Fibroblast of skin of scalp (primary cell): ENCODE measurements at regions not wholly inside any gene's neighbourhood (a gene's known extent, or its start where the extent isn't known, plus 50 kb on each side); places are given as distances from the start of the nearest gene placed in this dataset.
A peak's percentile ranks its signal among the peaks of the same experiment; 100 is the strongest.

Experiments
- DNase-seq: peaks from one replicate; pipeline ENCODE4 v3.0.0-alpha.2; 2013

- DNase-seq, result peak; percentile 6
Measured at GRCh38 chr5:98635656-98636055, 137.8 kb upstream of the RGMB start.

- DNase-seq, result no peak
Measured at GRCh38 chr5:98637116-98637515, 136.3 kb upstream of the RGMB start.

DNA sequence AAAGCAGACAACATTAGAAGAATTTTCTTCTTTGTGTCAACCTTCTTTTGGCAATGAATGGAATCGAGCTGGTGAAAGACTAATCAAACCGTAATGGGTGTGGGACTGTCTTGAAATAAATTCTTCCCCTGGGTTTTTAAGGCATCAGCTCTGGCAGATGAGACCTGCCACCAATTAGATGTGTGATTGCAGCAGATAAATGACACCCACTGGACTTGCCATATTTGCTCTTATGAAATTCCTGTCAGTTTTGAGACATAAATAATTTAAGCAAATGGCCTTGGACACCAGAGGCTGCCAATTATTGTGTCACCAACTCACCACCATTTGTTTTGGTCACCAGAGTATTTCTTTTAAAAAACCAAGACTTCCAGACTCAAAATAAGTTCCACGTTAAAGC is 135.9 kb upstream of the RGMB start:
- DNase-seq, result no peak

- peak; percentile 18 for DNase-seq
Measured at GRCh38 chr5:98638111-98638510, 135.4 kb upstream of the RGMB start.

GRCh38 chr5:98638701-98639100 is 134.8 kb upstream of the RGMB start:
- peak; percentile 80 for DNase-seq

- DNase-seq, result no peak
Measured at GRCh38 chr5:98639274-98639673, 134.2 kb upstream of the RGMB start.

- DNase-seq, result no peak
Measured at GRCh38 chr5:98641671-98642070, 131.8 kb upstream of the RGMB start.

- no peak for DNase-seq
Measured at GRCh38 chr5:98643569-98643968, 129.9 kb upstream of the RGMB start.

- no peak for DNase-seq
Measured at GRCh38 chr5:98651715-98652114, 121.7 kb upstream of the RGMB start.

DNA sequence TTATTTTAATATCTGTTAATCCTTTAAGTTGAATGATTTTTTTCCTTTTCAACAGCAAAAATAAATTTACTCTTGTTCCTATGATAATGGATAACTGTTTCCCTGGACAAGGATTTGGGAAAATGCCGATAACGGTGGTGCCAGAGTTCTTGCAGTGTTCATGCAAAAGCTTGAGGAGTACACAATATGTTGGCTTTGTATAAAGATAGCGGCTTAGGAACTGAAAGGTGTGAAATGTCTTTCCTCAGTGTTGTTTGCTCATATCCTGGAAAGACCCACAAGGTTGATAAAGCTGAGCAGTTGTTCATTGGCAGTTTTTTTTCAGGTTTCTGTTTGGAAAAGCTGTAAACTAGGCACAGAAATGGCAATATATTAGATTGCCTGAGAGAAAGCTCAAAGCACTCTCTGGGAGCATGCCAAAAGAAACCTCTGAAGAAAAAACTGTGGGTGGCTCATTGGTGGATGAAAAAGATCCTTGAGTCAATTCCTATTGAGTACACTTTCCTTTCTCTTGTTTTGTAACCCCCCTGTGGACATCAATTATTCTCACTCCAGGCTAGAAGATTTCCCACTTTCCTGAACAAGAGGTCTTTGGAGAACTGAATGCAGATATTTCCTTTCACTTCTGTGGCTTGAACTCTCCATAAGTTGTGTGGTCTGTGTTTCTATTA is 117.2 kb upstream of the RGMB start:
- DNase-seq, result peak; percentile 29

GRCh38 chr5:98656796-98657195 is 116.7 kb upstream of the RGMB start:
- no peak for DNase-seq

DNA sequence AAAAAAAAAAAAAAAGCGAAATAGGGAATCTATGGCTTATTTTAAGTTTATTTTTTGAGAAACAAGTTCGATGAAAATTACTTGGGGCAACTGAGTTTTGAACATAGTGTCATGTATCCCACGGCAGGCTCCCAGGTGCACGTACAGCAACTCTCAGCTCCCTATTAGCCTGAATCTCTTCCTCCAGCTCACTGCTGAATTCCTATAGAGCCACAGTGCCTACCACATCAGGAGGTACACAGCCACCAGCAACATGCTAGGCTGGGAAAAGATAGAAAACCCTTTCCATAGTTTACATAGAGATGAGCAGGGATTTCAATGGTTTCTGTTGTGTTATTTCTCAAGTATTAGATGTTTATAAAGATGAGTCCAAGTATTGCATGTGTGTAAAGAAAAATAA is 115.9 kb upstream of the RGMB start:
- no peak for DNase-seq

- DNase-seq, result no peak
Measured at GRCh38 chr5:98663521-98663920, 109.9 kb upstream of the RGMB start.

GRCh38 chr5:98664736-98665135 is 108.7 kb upstream of the RGMB start:
- no peak for DNase-seq

GRCh38 chr5:98679963-98680362 is 93.5 kb upstream of the RGMB start:
- no peak for DNase-seq

DNA sequence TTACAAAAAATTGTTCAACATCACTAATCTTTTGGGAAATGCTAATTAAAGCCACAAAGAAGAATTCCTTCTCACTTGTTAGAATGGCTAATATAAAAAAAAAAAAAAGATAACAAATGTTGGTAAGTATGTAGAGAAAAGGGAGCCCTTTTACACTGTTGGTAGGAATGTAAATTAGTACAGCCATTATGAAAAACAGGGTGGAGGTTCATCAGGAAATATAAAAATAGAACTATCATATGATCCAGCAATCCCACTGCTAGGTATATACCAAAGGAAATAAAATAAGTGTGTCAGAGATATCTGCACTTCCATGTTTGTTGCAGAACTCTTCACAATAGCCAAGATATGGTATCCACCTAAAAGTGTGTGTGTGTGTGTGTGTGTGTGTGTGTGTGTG is 83.5 kb upstream of the RGMB start:
- no peak for DNase-seq

- no peak for DNase-seq
Measured at GRCh38 chr5:98694902-98695301, 78.6 kb upstream of the RGMB start.

DNA sequence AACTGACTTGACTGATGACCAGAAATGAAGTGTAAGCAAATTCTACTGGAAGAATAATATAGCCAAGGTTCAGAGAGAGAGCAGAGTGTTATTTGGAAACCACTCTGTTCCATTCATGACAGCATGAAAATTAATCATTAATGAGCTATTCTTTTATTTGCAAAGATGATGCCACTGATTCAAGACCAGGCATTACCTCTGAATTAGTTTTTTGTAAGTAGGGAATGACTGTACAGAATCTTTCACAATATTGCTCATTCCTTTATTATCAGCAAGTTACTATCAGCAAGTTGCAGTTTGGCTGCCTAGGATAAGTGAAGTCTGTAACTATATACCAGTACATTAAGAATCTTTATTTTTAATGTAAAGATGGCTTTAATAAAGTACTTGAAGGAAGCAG is 75.1 kb upstream of the RGMB start:
- DNase-seq, result no peak

DNA sequence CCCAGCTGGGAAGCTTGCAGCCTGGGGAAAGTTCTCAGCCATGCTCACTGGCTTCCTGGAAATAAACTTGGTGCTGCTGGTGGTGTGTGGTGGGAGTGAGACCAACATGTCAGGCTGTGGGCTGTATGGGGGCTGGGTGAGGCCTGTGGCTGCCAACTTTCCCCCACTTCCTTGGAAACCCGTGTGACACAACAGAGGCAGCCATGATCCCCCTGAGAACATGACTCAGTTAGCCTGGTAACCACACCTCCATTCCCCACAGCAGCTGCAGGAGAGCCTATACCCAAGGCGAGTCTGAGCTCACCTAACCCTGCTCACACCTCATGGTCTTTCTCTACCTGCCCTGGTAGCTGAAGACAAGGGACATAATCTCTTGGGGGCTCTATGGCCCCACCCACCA is 72.7 kb upstream of the RGMB start:
- peak; percentile 31 for DNase-seq

- DNase-seq, result peak; percentile 44
Measured at GRCh38 chr5:98705841-98706240, 67.6 kb upstream of the RGMB start.

- DNase-seq, result no peak
Measured at GRCh38 chr5:98709681-98710080, 63.8 kb upstream of the RGMB start.

- DNase-seq, result peak; percentile 56
Measured at GRCh38 chr5:98713027-98713426, 60.4 kb upstream of the RGMB start.

GRCh38 chr5:98713856-98714255 is 59.6 kb upstream of the RGMB start:
- DNase-seq, result no peak

DNA sequence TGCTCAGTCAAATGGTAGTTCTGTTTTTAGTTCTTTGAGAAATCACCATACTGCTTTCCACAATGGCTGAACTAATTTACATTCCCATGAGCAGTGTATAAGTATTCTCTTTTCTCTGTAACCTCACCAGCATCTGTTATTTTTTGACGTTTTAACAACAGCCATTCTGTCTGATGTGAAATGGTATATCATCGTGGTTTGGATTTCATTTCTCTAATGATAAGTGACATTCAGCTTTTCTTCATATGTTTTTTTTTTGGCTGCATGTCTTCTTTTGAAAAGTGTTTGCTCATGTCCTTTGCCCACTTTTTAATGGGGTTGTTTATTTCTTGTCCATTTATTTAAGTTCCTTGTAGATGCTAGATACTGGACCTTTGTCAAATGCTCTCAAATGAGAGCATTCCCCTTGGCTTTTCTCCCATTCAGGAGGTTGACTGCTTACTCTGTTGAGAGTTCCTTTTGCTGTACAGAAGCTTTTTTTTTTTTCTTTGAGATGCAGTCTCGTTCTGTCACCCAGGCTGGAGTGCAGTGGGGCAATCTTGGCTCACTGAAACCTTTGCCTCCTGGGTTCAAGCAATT is 58.7 kb upstream of the RGMB start:
- DNase-seq, result no peak
